GM12878 (cell line): ENCODE measurements at regions not wholly inside any gene's neighbourhood (a gene's known extent, or its start where the extent isn't known, plus 50 kb on each side); places are given as distances from the start of the nearest gene placed in this dataset.

Experiments used
- BMI1 ChIP-seq: fragments of 450-650 bp; IDR thresholded peaks from 2 replicates; pipeline ENCODE4 v1.6.1; 2016; ENCODE audit warnings: mild to moderate bottlenecking, moderate library complexity, borderline replicate concordance
- DPF2 ChIP-seq: fragments of 450-650 bp; IDR thresholded peaks from 2 replicates; pipeline ENCODE4 v1.6.1; 2017; ENCODE audit warnings: mild to moderate bottlenecking
- ESRRA ChIP-seq: IDR thresholded peaks from 2 replicates; pipeline ENCODE4 v1.6.1; 2012; ENCODE audit warnings: mild to moderate bottlenecking, low read length, improper control_type of control experiment
- GABPA ChIP-seq: IDR thresholded peaks from 2 replicates; pipeline ENCODE4 v1.6.1; 2014; ENCODE audit warnings: antibody characterized with exemption, low read depth, mild to moderate bottlenecking, inconsistent platforms
- JUNB ChIP-seq: IDR thresholded peaks from 2 replicates; pipeline ENCODE4 v1.6.1; 2016; ENCODE audit warnings: antibody characterized with exemption, mild to moderate bottlenecking
- JUND ChIP-seq: IDR thresholded peaks from 2 replicates; pipeline ENCODE4 v1.6.1; 2012; ENCODE audit warnings: low read depth, mild to moderate bottlenecking, low read length, improper control_type of control experiment, moderate library complexity
- KAT2A ChIP-seq: conservative IDR thresholded peaks from 2 replicates; pipeline ENCODE4 v1.6.1; 2011; ENCODE audit warnings: low read depth, low read length; ENCODE audit not compliant: control insufficient read depth
- MTA3 ChIP-seq: IDR thresholded peaks from 2 replicates; pipeline ENCODE4 v1.6.1; 2012; ENCODE audit warnings: low read length, inconsistent platforms, borderline replicate concordance
- PML ChIP-seq: IDR thresholded peaks from 2 replicates; pipeline ENCODE4 v1.6.1; 2012; ENCODE audit warnings: low read length, inconsistent platforms
- POLR2AphosphoS5 ChIP-seq: IDR thresholded peaks from 2 replicates; pipeline ENCODE4 v1.6.1; 2011; ENCODE audit warnings: mild to moderate bottlenecking, low read length, inconsistent platforms
- PRDM15 ChIP-seq: fragments of 450-650 bp; formaldehyde crosslinking; IDR thresholded peaks from 2 replicates; pipeline ENCODE4 v1.4.0; 2020; ENCODE audit warnings: mild to moderate bottlenecking, moderate library complexity
- ZBTB40 ChIP-seq: fragments of 450-650 bp; IDR thresholded peaks from 2 replicates; pipeline ENCODE4 v1.6.1; 2016; ENCODE audit warnings: mild to moderate bottlenecking, moderate library complexity, borderline replicate concordance
- ZNF592 ChIP-seq: fragments of 450-650 bp; IDR thresholded peaks from 2 replicates; pipeline ENCODE4 v1.6.1; 2017; ENCODE audit warnings: mild to moderate bottlenecking, moderate library complexity
- ZNF687 ChIP-seq: fragments of 450-650 bp; IDR thresholded peaks from 2 replicates; pipeline ENCODE4 v1.6.1; 2017; ENCODE audit warnings: mild to moderate bottlenecking, moderate library complexity

- TF ChIP-seq ZNF592 (no peak), BMI1 (no peak), MTA3 (no peak), JUNB (peak; percentile 66), ZNF687 (0 out of 2 replicates have a peak, but pooled peaks have one; percentile 16), POLR2AphosphoS5 (no peak), PML (no peak; the same call in 1 of the 2 replicates), GABPA (peak; percentile 70), PRDM15 (no peak), DPF2 (0 out of 2 replicates have a peak, but pooled peaks have one; percentile 50), KAT2A (no peak), ESRRA (no peak), JUND (no peak), ZBTB40 (peak; percentile 38; the same call in 1 of the 2 replicates)
These were observed 334.1 kb upstream of the RGS6 start (continued) for GRCh38 chr14:71597955-71598660.
